Astrocyte (in vitro differentiated cells and primary cell): ENCODE measurements at regions not wholly inside any gene's neighbourhood (a gene's known extent, or its start where the extent isn't known, plus 50 kb on each side); places are given as distances from the start of the nearest gene placed in this dataset.

Source experiments
- DNase-seq: peaks from one replicate; pipeline ENCODE4 v3.0.0-alpha.2; 2010; ENCODE audit warnings: low read depth
- FAIRE-seq: peaks from 2 replicates; lab custom pipeline; 2011; peaks lifted over from hg19 to GRCh38; lab: Jason Lieb, UNC
- H2AFZ ChIP-seq: 2 replicates; pipeline ENCODE4 v1.6.0; 2012; ENCODE audit warnings: low read depth, low read length, inconsistent platforms
- H3K27ac ChIP-seq: 2 replicates; pipeline ENCODE4 v1.5.1; 2011; ENCODE audit warnings: low read depth, low read length, inconsistent platforms
- H3K27me3 ChIP-seq: 2 replicates; pipeline ENCODE4 v1.6.0; 2011; ENCODE audit warnings: low read length, inconsistent platforms; ENCODE audit not compliant: insufficient read depth
- H3K36me3 ChIP-seq: 2 replicates; pipeline ENCODE4 v1.5.1; 2011; ENCODE audit warnings: low read length, inconsistent platforms; ENCODE audit not compliant: insufficient read depth
- H3K4me1 ChIP-seq: 2 replicates; pipeline ENCODE4 v1.5.1; 2011; ENCODE audit warnings: low read length, inconsistent platforms; ENCODE audit not compliant: insufficient read depth
- H3K4me2 ChIP-seq: 2 replicates; pipeline ENCODE4 v1.6.0; 2012; ENCODE audit warnings: low read length, inconsistent platforms
- H3K4me3 ChIP-seq: 2 replicates; pipeline ENCODE4 v1.5.1; 2011; ENCODE audit warnings: low read depth, mild to moderate bottlenecking, low read length, inconsistent platforms; ENCODE audit not compliant: insufficient read depth
- H3K79me2 ChIP-seq: 2 replicates; pipeline ENCODE4 v1.6.0; 2012; ENCODE audit warnings: mild to moderate bottlenecking, low read length, inconsistent platforms; ENCODE audit not compliant: insufficient read depth
- H3K9ac ChIP-seq: 2 replicates; pipeline ENCODE4 v1.6.0; 2012; ENCODE audit warnings: mild to moderate bottlenecking, low read length, inconsistent platforms
- H3K9me3 ChIP-seq: 2 replicates; pipeline ENCODE4 v1.5.1; 2012; ENCODE audit warnings: low read depth, mild to moderate bottlenecking, low read length, inconsistent platforms; ENCODE audit not compliant: insufficient read depth
- H4K20me1 ChIP-seq: 2 replicates; pipeline ENCODE4 v1.6.0; 2012; ENCODE audit warnings: low read length, inconsistent platforms; ENCODE audit not compliant: insufficient read depth
- H3K27ac Mint-ChIP-seq: one replicate; pipeline ENCODE4 v1.8.0; 2021; ENCODE audit warnings: mild to moderate bottlenecking, mixed read lengths; ENCODE audit not compliant: unreplicated experiment
- H3K27me3 Mint-ChIP-seq: one replicate; pipeline ENCODE4 v1.8.0; 2021; ENCODE audit warnings: low read depth, mixed read lengths; ENCODE audit not compliant: unreplicated experiment
- H3K36me3 Mint-ChIP-seq: one replicate; pipeline ENCODE4 v1.8.0; 2021; ENCODE audit warnings: low read depth, mixed read lengths; ENCODE audit not compliant: unreplicated experiment
- H3K4me1 Mint-ChIP-seq: one replicate; pipeline ENCODE4 v1.8.0; 2021; ENCODE audit warnings: low read depth, mixed read lengths; ENCODE audit not compliant: unreplicated experiment
- H3K4me3 Mint-ChIP-seq: one replicate; pipeline ENCODE4 v1.8.0; 2021; ENCODE audit warnings: mild to moderate bottlenecking, moderate library complexity, mixed read lengths; ENCODE audit not compliant: unreplicated experiment
- H3K9me3 Mint-ChIP-seq: one replicate; pipeline ENCODE4 v1.8.0; 2021; ENCODE audit warnings: mild to moderate bottlenecking, mixed read lengths; ENCODE audit not compliant: unreplicated experiment
- CTCF ChIP-seq: IDR thresholded peaks from 2 replicates; pipeline ENCODE4 v1.5.1; 2011; ENCODE audit warnings: low read depth, mild to moderate bottlenecking, inconsistent platforms, low read length, moderate library complexity; ENCODE audit not compliant: insufficient read depth
- EZH2 ChIP-seq: IDR thresholded peaks from 2 replicates; pipeline ENCODE4 v1.6.1; 2012; ENCODE audit warnings: mild to moderate bottlenecking, low read length, inconsistent platforms; ENCODE audit not compliant: insufficient read depth

GRCh38 chr14:85315733-85316290, 214.1 kb upstream of the FLRT2 start:
- H3K36me3 ChIP-seq: no peaks in the 10 kb centered on the region
- H3K79me2 ChIP-seq: no peaks in the 10 kb centered on the region
- H3K27me3 Mint-ChIP-seq: no peaks in the 10 kb centered on the region
- no peaks in the 10 kb centered on the region for H3K36me3 Mint-ChIP-seq
- no peak overlapping the region for H3K27ac ChIP-seq
- peaks cover 5% of the 10 kb centered on the region for H3K4me1 ChIP-seq
- FAIRE-seq (peak; percentile 63), DNase-seq (no peak)
- H3K4me1 Mint-ChIP-seq: peaks cover 29% of the 10 kb centered on the region
- no peak overlapping the region for H3K4me3 ChIP-seq
- TF ChIP-seq CTCF (no peak), EZH2 (no peak)
- H3K9ac ChIP-seq: no peak overlapping the region
- no peak overlapping the region for H3K4me2 ChIP-seq
- H4K20me1 ChIP-seq: no peaks in the 10 kb centered on the region
- no peaks in the 10 kb centered on the region for H3K27me3 ChIP-seq
- H2AFZ ChIP-seq: no peak overlapping the region
- no peak overlapping the region for H3K27ac Mint-ChIP-seq
- H3K4me3 Mint-ChIP-seq: no peak overlapping the region
- no peaks in the 10 kb centered on the region for H3K9me3 Mint-ChIP-seq
- H3K9me3 ChIP-seq: no peaks in the 10 kb centered on the region

DNA sequence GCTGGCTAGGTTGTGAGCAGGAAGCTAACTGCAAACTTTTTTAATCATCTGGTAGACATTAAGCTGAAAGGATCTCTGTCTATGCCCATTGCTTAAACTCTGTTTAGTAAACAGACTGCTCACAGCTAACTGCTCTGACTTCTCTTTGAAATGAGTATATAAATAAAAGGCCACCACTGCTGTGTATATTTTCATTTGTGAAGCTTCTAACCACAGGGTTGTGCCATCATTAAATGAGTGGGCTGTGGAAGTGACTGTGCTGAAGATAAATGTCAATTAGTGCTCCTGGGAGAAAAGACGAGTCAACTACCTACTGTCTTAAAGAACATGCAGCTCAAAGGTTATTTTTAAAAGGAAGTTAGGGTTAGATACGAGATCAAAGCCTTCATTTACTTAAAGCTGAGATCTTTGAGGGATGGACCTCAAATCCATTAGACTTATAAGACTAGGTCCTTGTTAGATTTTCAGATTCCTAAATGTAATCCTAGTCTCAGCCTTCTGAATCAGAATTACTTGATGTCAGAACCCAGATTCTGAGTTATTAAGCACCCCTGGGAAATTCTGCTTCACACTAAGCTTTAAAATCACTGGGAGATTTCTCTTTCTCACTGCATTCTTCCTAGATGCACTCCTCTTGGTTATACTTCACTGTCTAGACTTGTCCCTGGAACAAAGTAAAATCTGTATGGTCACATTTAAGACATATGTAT, 213.1 kb upstream of the FLRT2 start:
- H3K27me3 Mint-ChIP-seq: no peaks in the 10 kb centered on the region
- no peaks in the 10 kb centered on the region for H4K20me1 ChIP-seq
- H3K4me3 ChIP-seq: no peak overlapping the region
- H3K27ac Mint-ChIP-seq: no peak overlapping the region
- H3K9me3 Mint-ChIP-seq: no peaks in the 10 kb centered on the region
- no peaks in the 10 kb centered on the region for H3K36me3 Mint-ChIP-seq
- TF ChIP-seq CTCF: no peak
- H3K79me2 ChIP-seq: no peaks in the 10 kb centered on the region
- H3K4me1 ChIP-seq: peaks cover 5% of the 10 kb centered on the region
- no peak overlapping the region for H3K4me3 Mint-ChIP-seq
- H3K27ac ChIP-seq: no peak overlapping the region
- FAIRE-seq: no peak
- H3K27me3 ChIP-seq: no peaks in the 10 kb centered on the region
- DNase-seq: peak; percentile 17
- H3K36me3 ChIP-seq: no peaks in the 10 kb centered on the region
- no peak overlapping the region for H3K9ac ChIP-seq
- no peaks in the 10 kb centered on the region for H3K9me3 ChIP-seq
- H3K4me2 ChIP-seq: no peak overlapping the region
- H3K4me1 Mint-ChIP-seq: peaks cover 29% of the 10 kb centered on the region
- no peak overlapping the region for H2AFZ ChIP-seq

DNA sequence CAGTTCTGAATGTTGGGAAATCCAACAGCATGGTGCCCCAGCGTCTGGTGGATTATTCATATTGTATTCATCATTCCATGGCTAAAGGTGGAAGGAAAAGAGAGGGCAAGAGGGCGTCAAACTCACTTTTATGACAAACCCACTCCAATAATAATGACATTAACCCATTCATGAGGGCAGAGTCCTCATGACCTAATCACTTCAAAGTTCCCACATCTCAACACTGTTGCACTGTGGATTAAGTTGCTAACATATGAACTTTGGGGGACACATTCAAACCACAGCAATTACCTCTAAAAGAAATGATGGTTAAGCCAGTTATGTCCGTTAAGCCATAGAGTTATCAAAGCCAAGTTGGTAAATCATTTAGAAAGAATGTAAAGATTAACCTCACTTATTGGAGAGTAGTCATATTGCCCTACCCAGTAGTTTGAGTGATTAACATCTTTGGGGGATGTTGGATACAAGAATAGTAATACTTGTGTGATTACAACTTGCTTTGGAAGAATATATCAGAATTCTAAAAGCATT, 212.4 kb upstream of the FLRT2 start:
- DNase-seq (peak; percentile 62), FAIRE-seq (peak; percentile 89)
- Histone ChIP-seq H3K9ac (no peak overlapping the region), H3K79me2 (no peaks in the 10 kb centered on the region), H3K4me3 (no peak overlapping the region), H3K36me3 (no peaks in the 10 kb centered on the region), H4K20me1 (no peaks in the 10 kb centered on the region), H2AFZ (no peak overlapping the region), H3K4me2 (no peak overlapping the region), H3K9me3 (no peaks in the 10 kb centered on the region), H3K4me1 (peaks cover 5% of the 10 kb centered on the region), H3K27ac (no peak overlapping the region), H3K27me3 (no peaks in the 10 kb centered on the region)
- no peaks in the 10 kb centered on the region for H3K27me3 Mint-ChIP-seq
- TF ChIP-seq EZH2 (no peak), CTCF (no peak)
- no peaks in the 10 kb centered on the region for H3K36me3 Mint-ChIP-seq
- H3K9me3 Mint-ChIP-seq: no peaks in the 10 kb centered on the region
- peaks cover 29% of the 10 kb centered on the region for H3K4me1 Mint-ChIP-seq
- no peak overlapping the region for H3K4me3 Mint-ChIP-seq
- H3K27ac Mint-ChIP-seq: no peak overlapping the region
